ENCODE measurements at regions not wholly inside any gene's neighbourhood (a gene's known extent, or its start where the extent isn't known, plus 50 kb on each side); places are given as distances from the start of the nearest gene placed in this dataset.

GRCh38 chr2:144211065-144211464 is 308.9 kb downstream of the ZEB2 start:
- no peak for DNase-seq

GRCh38 chr2:144210076-144210475 is 309.8 kb downstream of the ZEB2 start:
- no peak for DNase-seq

GRCh38 chr2:144208924-144209323 is 311.0 kb downstream of the ZEB2 start:
- DNase-seq = no peak

GRCh38 chr2:144206019-144206418 is 313.9 kb downstream of the ZEB2 start:
- no peak for DNase-seq

- DNase-seq = no peak
Observed at GRCh38 chr2:144201868-144202468, 318.0 kb downstream of the ZEB2 start.

GRCh38 chr2:144201126-144201525 is 318.8 kb downstream of the ZEB2 start:
- no peak for DNase-seq

- DNase-seq = no peak
Observed at GRCh38 chr2:144198116-144198515, 321.8 kb downstream of the ZEB2 start.

- no peak for DNase-seq
Observed at GRCh38 chr2:144194326-144195071, 325.4 kb downstream of the ZEB2 start.

GRCh38 chr2:144190908-144191605 is 328.9 kb downstream of the ZEB2 start:
- no peak for DNase-seq

GRCh38 chr2:144183727-144184126 is 336.2 kb downstream of the ZEB2 start:
- DNase-seq = no peak

- no peak for DNase-seq
Observed at GRCh38 chr2:144181001-144181400, 338.9 kb downstream of the ZEB2 start.

- no peak for DNase-seq
Observed at GRCh38 chr2:144180131-144180530, 339.8 kb downstream of the ZEB2 start.

- no peak for DNase-seq
Observed at GRCh38 chr2:144170179-144170578, 349.7 kb downstream of the ZEB2 start.

- no peak for DNase-seq
Observed at GRCh38 chr2:144166743-144167142, 353.2 kb downstream of the ZEB2 start.

- DNase-seq = no peak
Observed at GRCh38 chr2:144165599-144166250, 354.2 kb downstream of the ZEB2 start.

- no peak for DNase-seq
Observed at GRCh38 chr2:144163592-144163991, 356.3 kb downstream of the ZEB2 start.

GRCh38 chr2:144162652-144163051 is 357.3 kb downstream of the ZEB2 start:
- DNase-seq = no peak

GRCh38 chr2:144161061-144161460 is 358.9 kb downstream of the ZEB2 start:
- DNase-seq = no peak

GRCh38 chr2:144159240-144159639 is 360.7 kb downstream of the ZEB2 start:
- DNase-seq = no peak

- no peak for DNase-seq
Observed at GRCh38 chr2:144158096-144158495, 361.8 kb downstream of the ZEB2 start.

GRCh38 chr2:144156736-144157640 is 362.9 kb downstream of the ZEB2 start:
- no peak for DNase-seq

GRCh38 chr2:144154205-144154604 is 365.7 kb downstream of the ZEB2 start:
- no peak for DNase-seq
